PFSK-1 (cell line): ENCODE measurements at regions not wholly inside any gene's neighbourhood (a gene's known extent, or its start where the extent isn't known, plus 50 kb on each side); places are given as distances from the start of the nearest gene placed in this dataset.

Source experiments
- FOXP2 ChIP-seq: optimal IDR thresholded peaks from 2 replicates; pipeline ENCODE3; 2011; ENCODE audit warnings: borderline replicate concordance, control low read depth, inconsistent platforms; ENCODE audit not compliant: insufficient read depth; ENCODE audit errors: extremely low read length, extremely low read depth
- POLR2AphosphoS5 ChIP-seq: IDR thresholded peaks from 2 replicates; pipeline ENCODE4 v1.6.1; 2012; ENCODE audit warnings: low read depth, mild to moderate bottlenecking, control low read depth, low read length, moderate library complexity
- SIN3A ChIP-seq: IDR thresholded peaks from 2 replicates; pipeline ENCODE4 v1.6.1; 2012; ENCODE audit warnings: mild to moderate bottlenecking, low read length, moderate library complexity, borderline replicate concordance; ENCODE audit not compliant: insufficient read depth
- TAF1 ChIP-seq: IDR thresholded peaks from 2 replicates; pipeline ENCODE4 v1.6.1; 2012; ENCODE audit warnings: low read length, control low read depth, borderline replicate concordance; ENCODE audit not compliant: insufficient read depth
- TF ChIP-seq, protein P1 (sequence below), 2 experiments: IDR thresholded peaks; 2 replicates each; pipeline versions ENCODE4 v1.6.1 to v1.8.0; 2011 to 2012; ENCODE audit warnings: low read depth in 2 of 2, low read length in 2 of 2, control low read depth in 1 of 2, inconsistent platforms in 1 of 2, mild to moderate bottlenecking in 1 of 2, moderate library complexity in 1 of 2; ENCODE audit not compliant: insufficient read depth in 1 of 2

DNA sequence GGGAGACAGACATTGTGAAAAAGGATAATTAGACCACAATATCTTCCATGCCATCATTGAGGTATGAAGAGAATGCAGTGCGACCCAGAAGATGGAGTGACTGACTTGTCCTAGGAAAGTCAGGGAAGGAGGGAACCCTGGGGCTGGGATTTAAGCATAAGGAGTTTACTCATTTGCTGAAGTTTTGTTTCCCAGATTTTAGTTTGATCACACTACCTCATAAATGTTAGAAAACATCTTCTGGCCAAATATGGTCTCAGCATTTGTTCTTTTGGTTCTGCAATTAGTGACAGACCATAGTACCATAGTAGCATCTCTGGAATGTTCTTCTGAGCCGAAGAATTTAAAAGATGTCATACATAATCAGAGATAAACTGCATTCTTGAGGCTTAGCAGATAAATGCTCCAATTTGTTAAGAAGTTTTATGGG lies 96.5 kb upstream of the PGRMC2 start:
- TF ChIP-seq FOXP2 (no peak), SIN3A (no peak), TAF1 (no peak), POLR2AphosphoS5 (no peak)
- TF ChIP-seq, protein P1, sequence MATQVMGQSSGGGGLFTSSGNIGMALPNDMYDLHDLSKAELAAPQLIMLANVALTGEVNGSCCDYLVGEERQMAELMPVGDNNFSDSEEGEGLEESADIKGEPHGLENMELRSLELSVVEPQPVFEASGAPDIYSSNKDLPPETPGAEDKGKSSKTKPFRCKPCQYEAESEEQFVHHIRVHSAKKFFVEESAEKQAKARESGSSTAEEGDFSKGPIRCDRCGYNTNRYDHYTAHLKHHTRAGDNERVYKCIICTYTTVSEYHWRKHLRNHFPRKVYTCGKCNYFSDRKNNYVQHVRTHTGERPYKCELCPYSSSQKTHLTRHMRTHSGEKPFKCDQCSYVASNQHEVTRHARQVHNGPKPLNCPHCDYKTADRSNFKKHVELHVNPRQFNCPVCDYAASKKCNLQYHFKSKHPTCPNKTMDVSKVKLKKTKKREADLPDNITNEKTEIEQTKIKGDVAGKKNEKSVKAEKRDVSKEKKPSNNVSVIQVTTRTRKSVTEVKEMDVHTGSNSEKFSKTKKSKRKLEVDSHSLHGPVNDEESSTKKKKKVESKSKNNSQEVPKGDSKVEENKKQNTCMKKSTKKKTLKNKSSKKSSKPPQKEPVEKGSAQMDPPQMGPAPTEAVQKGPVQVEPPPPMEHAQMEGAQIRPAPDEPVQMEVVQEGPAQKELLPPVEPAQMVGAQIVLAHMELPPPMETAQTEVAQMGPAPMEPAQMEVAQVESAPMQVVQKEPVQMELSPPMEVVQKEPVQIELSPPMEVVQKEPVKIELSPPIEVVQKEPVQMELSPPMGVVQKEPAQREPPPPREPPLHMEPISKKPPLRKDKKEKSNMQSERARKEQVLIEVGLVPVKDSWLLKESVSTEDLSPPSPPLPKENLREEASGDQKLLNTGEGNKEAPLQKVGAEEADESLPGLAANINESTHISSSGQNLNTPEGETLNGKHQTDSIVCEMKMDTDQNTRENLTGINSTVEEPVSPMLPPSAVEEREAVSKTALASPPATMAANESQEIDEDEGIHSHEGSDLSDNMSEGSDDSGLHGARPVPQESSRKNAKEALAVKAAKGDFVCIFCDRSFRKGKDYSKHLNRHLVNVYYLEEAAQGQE (IDR thresholded peaks at IDR 0.05; ENCODE audit: insufficient read depth in 1 of 2, low read depth in 2 of 2, low read length in 2 of 2) = no peak

DNA sequence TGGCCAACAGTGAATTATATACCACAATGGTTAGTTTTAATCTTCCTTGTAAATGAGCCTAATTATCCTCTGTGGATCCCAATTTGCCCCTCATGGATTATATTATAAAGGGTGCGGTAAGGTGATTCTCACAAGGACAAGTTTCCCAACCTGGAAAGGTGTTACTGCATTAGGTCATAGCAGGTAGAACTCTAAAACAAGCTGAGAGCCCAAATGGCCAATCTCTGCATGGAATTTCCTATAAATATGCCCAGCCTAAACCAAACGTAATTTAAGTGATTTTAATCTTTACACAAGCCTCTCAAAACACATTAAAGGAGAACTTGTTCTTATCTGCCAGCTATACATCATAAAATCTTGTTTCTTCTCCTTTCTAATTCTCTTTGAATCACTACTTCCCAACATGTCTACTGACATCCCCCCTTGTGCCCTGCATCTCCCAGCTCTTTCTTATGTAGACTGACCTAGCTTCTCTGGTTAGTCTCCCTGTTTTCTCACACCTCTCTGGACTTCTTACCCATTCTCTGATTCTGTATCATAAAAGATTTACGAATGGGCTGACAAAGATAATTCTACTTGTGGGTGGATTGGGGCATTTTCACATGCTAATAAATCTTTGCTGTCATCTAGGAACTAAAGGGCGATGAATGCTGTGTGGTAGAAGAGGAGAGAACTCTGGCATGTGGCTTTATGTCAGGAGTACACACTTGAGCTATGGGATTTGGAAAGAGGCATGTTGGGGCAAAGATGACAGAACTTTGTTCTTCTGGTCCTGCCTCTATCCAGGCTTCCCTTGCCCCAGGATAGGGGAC lies 94.3 kb upstream of the PGRMC2 start:
- TF ChIP-seq FOXP2 = no peak

DNA sequence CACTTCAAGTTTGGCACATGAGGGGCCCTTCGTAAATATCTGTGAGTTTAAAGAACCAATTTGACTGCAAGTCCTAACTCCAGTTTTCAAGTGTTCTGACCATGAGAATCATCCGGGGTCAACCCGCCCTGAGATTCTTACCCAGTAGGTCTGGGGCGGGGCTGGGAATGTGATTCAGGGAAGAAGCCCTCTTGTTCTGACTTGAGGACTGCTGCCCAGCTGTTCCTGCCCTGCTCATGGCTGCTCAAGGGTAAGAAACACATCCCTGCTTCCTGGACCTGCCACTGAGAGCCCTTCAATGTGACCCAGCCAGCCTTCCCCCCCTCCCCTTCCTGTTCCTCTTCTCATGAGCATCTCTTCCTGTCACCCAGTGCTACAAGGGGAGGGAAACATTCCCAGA lies 92.7 kb upstream of the PGRMC2 start:
- TF ChIP-seq, protein P1 (IDR thresholded peaks at IDR 0.05; ENCODE audit: insufficient read depth in 1 of 2, low read depth in 2 of 2, low read length in 2 of 2) = no peak

DNA sequence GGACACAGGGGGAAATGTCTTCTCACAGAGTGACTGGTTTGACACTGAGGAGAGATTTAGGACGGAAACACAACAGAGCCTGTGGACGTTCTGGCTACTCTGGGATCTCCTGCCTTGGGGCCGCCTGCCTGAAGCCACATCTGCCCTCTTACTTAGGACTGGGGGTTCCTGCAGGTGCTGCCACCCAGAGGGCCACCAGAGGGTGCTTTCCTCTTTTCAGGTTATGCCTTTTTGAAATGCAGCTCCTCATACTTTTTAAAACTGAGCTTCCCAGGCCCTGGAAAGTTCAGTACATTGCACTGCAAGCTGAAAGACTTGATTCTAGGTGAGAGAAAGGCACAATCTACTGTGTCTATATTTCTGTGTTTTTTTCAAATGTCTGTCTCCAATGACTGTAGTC lies 92.2 kb upstream of the PGRMC2 start:
- TF ChIP-seq TAF1 (no peak), SIN3A (no peak), FOXP2 (no peak), POLR2AphosphoS5 (no peak)
- TF ChIP-seq, protein P1 (IDR thresholded peaks at IDR 0.05; ENCODE audit: insufficient read depth in 1 of 2, low read depth in 2 of 2, low read length in 2 of 2) = no peak

DNA sequence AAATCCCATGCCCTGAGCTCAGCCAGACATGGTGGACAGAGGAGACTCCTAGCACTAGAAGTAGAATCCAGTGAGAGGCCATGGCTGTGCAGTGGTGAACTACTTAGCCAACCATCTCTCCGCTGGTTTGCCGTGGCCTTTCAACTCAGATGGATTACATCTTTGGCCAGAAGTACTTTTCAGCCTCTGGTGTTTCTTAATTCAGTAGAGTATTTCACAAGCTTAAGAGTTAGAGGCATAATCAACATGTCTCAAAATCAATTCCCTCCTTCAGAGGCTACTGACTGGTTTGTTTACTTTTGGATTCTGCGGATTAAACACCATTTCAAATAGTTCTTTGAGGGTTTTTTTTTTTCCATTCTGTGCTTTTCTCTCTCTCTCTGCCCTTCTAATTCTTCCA lies 91.1 kb upstream of the PGRMC2 start:
- TF ChIP-seq POLR2AphosphoS5 = no peak

DNA sequence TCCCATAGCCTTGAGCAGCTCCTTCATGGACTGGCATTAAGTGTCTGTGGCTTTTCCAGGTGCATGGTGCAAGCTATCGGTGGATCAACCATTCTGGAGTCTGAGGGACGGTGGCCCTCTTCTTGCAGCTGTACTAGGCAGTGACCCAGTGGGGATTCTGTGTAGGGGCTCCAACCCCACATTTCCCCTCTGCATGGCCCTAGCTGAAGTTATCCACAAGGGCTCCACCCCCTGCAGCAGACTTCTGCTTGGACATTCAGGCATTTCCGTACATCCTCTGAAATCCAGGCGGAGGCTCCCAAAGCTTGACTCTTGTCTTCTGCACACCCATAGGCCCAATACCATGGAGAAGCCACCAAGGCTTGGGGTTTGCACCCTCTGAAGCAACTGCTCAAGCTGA lies 89.3 kb upstream of the PGRMC2 start:
- TF ChIP-seq TAF1 (no peak), FOXP2 (no peak), SIN3A (no peak), POLR2AphosphoS5 (no peak)
- TF ChIP-seq, protein P1 (IDR thresholded peaks at IDR 0.05; ENCODE audit: insufficient read depth in 1 of 2, low read depth in 2 of 2, low read length in 2 of 2) = no peak
